HL-60 (cell line): ENCODE measurements at regions not wholly inside any gene's neighbourhood (a gene's known extent, or its start where the extent isn't known, plus 50 kb on each side); places are given as distances from the start of the nearest gene placed in this dataset.

Experiments
- DNase-seq, 2 experiments: peaks; one replicate each; pipeline ENCODE4 v3.0.0-alpha.2; 2010 to 2020; ENCODE audit warnings: low read depth in 1 of 2, low spot score in 1 of 2
- H3K27ac ChIP-seq: fragments of 250-450 bp; sonication (Bioruptor Pico); replicated peaks from 2 replicates; pipeline ENCODE4 v1.5.1; 2020; ENCODE audit warnings: mild to moderate bottlenecking, moderate library complexity
- H3K27me3 ChIP-seq: fragments of 250-450 bp; sonication (Bioruptor Pico); 2 replicates; pipeline ENCODE4 v1.5.1; 2021; ENCODE audit warnings: mild to moderate bottlenecking, moderate library complexity; ENCODE audit not compliant: insufficient read depth, poor library complexity, severe bottlenecking
- H3K4me3 ChIP-seq: replicated peaks from 2 replicates; pipeline ENCODE4 v1.5.1; 2011; ENCODE audit warnings: mild to moderate bottlenecking, control low read depth, low read length; ENCODE audit not compliant: insufficient read depth
- CTCF ChIP-seq: IDR thresholded peaks from one replicate; pipeline ENCODE4 v1.5.1; 2011; ENCODE audit warnings: low read length, control low read depth, inconsistent platforms; ENCODE audit not compliant: insufficient read depth
- GABPA ChIP-seq: IDR thresholded peaks from 2 replicates; pipeline ENCODE4 v1.6.1; 2012; ENCODE audit warnings: low read depth
- POLR2AphosphoS5 ChIP-seq: IDR thresholded peaks from 2 replicates; pipeline ENCODE4 v1.6.1; 2012; ENCODE audit warnings: low read depth
- SPI1 ChIP-seq: IDR thresholded peaks from 2 replicates; pipeline ENCODE4 v1.6.1; 2012; ENCODE audit warnings: low read depth, mild to moderate bottlenecking, borderline replicate concordance
- TF ChIP-seq, protein P1 (sequence below): IDR thresholded peaks from 2 replicates; pipeline ENCODE4 v1.6.1; 2012; ENCODE audit warnings: low read depth; ENCODE audit not compliant: insufficient replicate concordance

DNA sequence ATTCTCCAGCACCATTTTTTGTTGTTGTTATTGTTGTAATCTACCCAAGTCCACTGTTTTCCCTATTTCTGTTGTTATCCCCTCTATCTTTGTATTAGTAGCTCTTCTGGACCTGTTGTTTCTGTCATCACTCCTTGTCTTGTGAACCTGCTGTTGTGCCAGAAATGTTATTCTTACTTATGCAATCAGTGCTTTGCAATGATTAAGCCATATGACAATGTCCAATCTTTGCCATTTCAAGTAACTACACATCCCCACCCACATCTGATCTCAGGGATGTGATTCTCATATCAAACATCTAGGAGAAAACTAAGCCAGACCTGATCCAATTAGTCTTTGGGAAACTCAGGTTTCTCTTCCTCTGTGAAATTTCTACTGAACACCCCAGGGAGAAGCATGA lies 472.6 kb upstream of the KLHL1 start:
- TF ChIP-seq SPI1 = no peak
- TF ChIP-seq GABPA = no peak
- TF ChIP-seq, protein P1, sequence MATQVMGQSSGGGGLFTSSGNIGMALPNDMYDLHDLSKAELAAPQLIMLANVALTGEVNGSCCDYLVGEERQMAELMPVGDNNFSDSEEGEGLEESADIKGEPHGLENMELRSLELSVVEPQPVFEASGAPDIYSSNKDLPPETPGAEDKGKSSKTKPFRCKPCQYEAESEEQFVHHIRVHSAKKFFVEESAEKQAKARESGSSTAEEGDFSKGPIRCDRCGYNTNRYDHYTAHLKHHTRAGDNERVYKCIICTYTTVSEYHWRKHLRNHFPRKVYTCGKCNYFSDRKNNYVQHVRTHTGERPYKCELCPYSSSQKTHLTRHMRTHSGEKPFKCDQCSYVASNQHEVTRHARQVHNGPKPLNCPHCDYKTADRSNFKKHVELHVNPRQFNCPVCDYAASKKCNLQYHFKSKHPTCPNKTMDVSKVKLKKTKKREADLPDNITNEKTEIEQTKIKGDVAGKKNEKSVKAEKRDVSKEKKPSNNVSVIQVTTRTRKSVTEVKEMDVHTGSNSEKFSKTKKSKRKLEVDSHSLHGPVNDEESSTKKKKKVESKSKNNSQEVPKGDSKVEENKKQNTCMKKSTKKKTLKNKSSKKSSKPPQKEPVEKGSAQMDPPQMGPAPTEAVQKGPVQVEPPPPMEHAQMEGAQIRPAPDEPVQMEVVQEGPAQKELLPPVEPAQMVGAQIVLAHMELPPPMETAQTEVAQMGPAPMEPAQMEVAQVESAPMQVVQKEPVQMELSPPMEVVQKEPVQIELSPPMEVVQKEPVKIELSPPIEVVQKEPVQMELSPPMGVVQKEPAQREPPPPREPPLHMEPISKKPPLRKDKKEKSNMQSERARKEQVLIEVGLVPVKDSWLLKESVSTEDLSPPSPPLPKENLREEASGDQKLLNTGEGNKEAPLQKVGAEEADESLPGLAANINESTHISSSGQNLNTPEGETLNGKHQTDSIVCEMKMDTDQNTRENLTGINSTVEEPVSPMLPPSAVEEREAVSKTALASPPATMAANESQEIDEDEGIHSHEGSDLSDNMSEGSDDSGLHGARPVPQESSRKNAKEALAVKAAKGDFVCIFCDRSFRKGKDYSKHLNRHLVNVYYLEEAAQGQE = no peak
- no peak for TF ChIP-seq POLR2AphosphoS5
- no peak for TF ChIP-seq CTCF
- Histone ChIP-seq H3K27ac (no peak overlapping the region), H3K4me3 (no peak overlapping the region), H3K27me3 (no peaks in the 10 kb centered on the region)
- no peak for DNase-seq

DNA sequence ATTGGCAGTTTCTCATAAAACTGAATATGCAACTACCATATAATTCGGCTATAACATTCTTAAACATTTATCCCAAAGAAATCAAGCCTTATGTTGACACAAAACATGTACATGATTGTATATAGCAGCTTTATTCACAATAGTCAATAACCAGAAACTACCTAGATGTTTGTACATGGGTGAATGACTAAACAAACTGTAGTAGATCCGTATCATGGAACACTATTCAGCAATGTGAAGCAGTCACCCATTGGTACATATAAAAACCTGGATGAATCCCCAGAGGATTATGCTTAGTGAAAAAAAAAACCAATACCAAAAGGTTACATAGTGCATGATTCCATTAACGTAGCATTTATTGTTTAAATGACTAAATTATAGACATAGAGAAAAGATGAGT lies 471.7 kb upstream of the KLHL1 start:
- DNase-seq = no peak
- Histone ChIP-seq H3K27ac (no peak overlapping the region), H3K4me3 (no peak overlapping the region), H3K27me3 (no peaks in the 10 kb centered on the region)
- TF ChIP-seq POLR2AphosphoS5 (no peak), SPI1 (no peak), CTCF (no peak), GABPA (no peak)
- TF ChIP-seq, protein P1 = no peak

- Histone ChIP-seq H3K27ac (no peak overlapping the region), H3K4me3 (no peak overlapping the region), H3K27me3 (no peaks in the 10 kb centered on the region)
- TF ChIP-seq POLR2AphosphoS5 (no peak), CTCF (no peak), GABPA (no peak), SPI1 (no peak)
- TF ChIP-seq, protein P1 = no peak
- no peak for DNase-seq
Observed at GRCh38 chr13:70571221-70571620, 463.0 kb upstream of the KLHL1 start.
